Posterior cingulate gyrus (tissue), 11 donors: ENCODE measurements at regions not wholly inside any gene's neighbourhood (a gene's known extent, or its start where the extent isn't known, plus 50 kb on each side); places are given as distances from the start of the nearest gene placed in this dataset.

ENCODE experiments used
- DNase-seq, 10 donors: peaks; one replicate each; pipeline versions ENCODE4 v3.0.0 to v3.0.0-alpha.2; 2020 to 2021; ENCODE audit warnings: mixed read lengths in 3 of 10
- intact Hi-C: fragments of 100-400 bp; cut with DNase I; formaldehyde crosslinking; loops from one replicate; pipeline ENCODE4 v1.15.1; 2023

DNA sequence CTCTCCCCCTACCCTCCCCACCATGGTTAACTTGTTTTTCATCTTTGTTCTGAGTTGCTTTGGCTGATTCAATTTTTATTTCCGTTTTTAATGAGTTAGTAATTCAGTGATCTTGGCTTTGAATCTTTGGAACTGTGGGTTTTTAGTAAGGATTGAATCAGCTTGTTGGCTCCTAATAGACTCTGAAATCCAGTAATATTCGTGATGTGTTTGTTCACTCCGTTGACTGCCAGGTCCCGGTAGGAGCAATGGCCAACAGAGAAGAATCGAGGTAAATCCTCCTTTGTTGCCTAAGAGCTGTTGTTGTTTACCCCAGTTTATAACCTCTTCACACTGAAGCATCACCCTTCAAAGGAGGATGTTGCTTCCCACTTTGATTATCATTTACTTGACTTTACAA is 92.7 kb downstream of the PCSK1 start:
- intact Hi-C loops, result loop anchor here (10.0 kb wide), 1 partner anchor 364 kb away; no protein-coding TSS in a partner anchor
- no peak for DNase-seq

DNA sequence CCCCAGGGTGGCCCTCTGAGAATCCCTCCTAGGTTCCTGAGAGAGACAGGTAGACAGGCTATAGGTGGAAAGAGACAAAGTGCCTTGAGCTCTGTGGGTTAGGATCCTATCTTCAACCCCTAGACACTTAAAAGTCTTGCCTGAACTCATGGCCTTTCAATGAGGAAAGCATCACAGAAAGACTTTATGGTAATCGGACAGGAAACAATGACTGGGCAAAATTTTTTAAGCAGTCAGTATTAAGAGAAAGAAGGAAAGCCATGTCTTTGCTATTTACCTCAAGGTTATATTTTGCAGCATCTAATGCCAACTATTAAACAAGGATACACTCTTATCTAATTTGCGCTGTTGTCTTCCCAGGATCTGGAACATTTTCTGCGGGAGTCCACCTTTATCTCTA is 93.2 kb downstream of the PCSK1 start:
- DNase-seq, result no peak
- intact Hi-C loops, result loop anchor here (5.0 to 10.0 kb wide), 3 partner anchors 365 to 695 kb away; partner anchors contain the start of genes ELL2 and RFESD

DNA sequence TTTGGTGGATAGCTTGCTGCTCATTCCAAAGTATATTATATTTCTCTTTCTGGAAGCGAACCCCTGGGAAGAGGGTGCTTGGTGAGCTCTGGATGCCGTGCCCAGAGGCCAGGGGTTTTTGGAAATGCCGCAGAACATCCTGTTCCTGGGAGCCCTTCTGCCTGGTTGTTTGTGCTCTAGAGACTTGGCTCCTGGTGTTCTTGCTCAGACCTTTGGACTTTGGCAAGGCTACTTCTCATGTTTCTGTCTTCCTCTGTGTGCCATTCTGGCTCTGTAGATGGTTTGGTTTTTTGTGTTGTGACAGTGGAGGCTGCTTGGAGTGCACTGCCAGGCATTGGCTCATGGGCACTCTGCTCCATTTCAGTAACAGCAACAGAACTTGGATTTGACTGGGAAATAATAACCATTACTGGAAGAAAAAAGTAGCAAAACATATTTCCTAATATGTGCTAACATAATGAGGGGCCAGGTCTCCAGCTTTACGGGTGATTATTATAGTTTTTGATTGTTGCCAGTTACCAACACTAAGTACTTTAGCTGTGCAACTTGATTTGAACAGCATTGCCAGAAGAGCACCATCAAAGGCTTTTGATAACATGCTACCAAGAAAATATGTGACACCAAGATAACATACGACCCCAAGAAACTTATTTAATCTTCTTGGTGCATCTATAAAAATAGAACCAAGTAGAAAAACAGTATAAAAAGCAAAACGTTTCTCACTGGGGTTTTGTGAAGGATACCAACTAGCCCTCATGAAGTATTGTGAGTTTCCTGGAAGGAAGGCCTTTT is 94.2 kb downstream of the PCSK1 start:
- intact Hi-C loops, result loop anchor here (5.0 to 10.0 kb wide), 2 partner anchors 377 to 694 kb away; partner anchors contain the start of genes ELL2 and RFESD
- DNase-seq, result peak in 2 of 10 donors; percentile 47 to 77

DNA sequence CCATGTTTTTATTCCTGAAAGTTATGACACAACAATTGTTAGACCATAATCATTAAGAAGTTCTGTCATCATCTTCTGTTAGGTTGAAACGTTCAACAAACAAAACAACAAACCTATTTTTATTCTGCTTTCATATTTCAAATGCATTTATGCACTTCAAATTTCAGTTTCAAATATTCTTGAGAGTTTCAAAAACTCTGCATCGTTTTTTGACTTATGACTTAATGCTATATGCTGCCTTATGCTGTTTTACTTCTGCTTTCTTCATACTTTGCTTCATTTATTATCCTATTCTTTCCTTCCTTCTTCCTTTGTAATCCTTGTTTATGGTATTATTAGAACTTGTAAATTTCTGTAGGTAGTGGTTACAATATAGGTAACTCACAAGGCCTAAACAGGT is 95.0 kb downstream of the PCSK1 start:
- DNase-seq, result no peak
- intact Hi-C loops, result loop anchor here (5.0 to 10.0 kb wide), 2 partner anchors 376 to 693 kb away; partner anchors contain the start of genes ELL2 and RFESD

DNA sequence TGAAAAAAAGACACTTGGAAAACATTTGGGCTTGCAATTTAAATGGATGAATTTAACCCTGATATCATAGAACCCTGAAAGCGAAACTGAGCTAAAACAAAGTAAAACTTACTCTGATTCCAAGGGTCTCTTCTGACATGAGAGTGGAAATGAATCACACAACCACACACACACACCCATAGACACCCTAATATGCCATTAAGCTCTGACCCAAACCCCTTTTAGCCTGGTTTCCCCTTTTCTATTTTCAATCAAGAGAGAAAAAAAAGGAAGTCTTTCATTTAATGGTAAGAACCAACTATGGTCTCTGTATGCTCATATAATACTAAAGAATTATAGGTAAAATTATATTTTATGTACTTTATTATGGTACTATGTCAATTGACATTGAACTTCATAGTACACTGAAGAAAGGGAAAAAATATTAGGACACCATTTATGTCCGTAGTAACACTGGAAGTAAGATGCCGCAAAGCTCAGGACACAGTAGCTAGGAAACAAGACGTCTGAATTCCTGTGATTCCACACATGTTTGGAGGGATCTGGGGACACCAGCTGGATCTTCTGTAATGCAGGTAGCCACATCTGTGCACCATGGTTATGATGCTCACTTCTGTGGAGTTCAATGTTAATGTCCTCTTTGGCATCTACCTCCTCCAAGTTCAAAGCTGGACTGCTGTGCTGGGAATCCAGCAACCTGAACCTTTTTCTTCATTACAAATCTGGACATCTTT is 95.8 kb downstream of the PCSK1 start:
- intact Hi-C loops, result loop anchor here (5.0 to 10.0 kb wide), 2 partner anchors 375 to 692 kb away; partner anchors contain the start of genes ELL2 and RFESD
- no peak for DNase-seq

DNA sequence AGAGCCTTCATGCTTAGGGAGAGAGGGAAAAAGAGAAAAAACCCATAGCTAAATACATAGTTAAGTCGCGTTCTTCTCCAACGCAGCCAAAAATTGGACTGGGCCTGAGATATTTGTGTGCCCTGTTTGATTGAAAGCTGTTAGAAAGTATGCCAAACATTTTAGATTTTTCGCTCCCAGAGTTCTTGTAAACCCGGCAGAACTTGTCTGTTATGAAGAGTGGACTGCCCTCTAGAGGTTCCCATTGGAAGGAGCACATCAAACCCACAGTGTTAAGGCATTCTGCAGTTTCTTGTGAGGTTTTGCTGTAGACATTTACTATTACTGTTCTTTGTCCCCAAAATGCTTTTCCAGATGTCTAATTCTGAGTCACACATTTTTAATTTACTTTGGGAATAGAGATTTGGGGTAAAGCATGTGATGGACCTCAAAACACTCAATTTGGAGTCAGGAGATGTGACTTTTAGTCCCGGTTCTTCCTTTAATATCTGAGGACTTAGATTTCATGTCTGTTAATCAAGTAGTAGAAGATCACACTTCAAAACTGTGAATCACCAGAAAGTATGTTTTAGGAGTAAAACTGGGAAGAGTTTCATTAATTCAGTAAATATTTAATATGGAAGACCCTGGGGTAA is 96.6 kb downstream of the PCSK1 start:
- DNase-seq, result peak in 7 of 10 donors; percentile 15 to 86 (median 56)
- intact Hi-C loops, result loop anchor here (1.0 to 10.0 kb wide), 3 partner anchors 374 to 692 kb away; partner anchors contain the start of genes ELL2 and RFESD

DNA sequence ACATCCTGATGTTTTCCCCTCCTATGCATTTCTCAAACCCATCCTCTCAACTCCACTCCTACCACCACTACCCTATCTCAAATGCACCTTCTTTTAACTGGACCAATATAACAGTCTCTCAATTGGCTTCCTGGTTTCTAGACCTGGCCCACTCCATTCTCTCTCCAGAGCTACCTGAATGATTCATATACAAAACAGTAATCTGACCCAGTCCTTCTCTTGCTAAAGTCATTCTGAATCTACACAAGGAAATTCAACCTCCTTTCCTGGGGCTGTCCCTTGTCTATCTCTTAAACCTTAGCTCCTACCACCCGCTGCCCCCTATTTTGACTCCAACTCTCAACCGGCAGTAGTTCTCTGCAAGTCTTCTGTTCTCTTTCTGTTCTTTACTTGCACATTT is 97.2 kb downstream of the PCSK1 start:
- intact Hi-C loops, result loop anchor here (1.0 to 10.0 kb wide), 3 partner anchors 374 to 691 kb away; partner anchors contain the start of genes ELL2 and RFESD
- DNase-seq, result no peak

DNA sequence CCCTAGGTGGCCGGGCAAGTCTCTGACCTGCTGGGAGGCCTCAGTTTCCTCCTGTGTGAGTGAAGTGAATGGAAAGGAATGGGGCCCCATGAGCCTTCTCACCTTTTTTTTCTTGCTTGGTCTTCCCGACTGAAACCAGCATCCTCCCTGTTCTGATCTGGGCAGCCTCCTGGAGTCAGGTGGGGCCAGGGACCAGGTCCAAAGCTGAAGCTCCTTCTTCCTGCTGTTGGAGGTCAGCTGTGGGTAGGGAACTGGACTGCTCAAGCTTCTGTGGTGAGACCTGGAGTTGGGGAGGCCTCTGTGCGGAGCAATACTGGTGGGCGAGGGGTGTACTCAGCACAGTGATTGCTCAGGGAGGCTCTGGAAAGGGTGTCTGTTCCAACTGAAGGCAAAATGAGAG is 99.7 kb downstream of the PCSK1 start:
- intact Hi-C loops, result loop anchor here (10.0 kb wide), 1 partner anchor 689 kb away; the partner anchor contains the start of gene RFESD

DNA sequence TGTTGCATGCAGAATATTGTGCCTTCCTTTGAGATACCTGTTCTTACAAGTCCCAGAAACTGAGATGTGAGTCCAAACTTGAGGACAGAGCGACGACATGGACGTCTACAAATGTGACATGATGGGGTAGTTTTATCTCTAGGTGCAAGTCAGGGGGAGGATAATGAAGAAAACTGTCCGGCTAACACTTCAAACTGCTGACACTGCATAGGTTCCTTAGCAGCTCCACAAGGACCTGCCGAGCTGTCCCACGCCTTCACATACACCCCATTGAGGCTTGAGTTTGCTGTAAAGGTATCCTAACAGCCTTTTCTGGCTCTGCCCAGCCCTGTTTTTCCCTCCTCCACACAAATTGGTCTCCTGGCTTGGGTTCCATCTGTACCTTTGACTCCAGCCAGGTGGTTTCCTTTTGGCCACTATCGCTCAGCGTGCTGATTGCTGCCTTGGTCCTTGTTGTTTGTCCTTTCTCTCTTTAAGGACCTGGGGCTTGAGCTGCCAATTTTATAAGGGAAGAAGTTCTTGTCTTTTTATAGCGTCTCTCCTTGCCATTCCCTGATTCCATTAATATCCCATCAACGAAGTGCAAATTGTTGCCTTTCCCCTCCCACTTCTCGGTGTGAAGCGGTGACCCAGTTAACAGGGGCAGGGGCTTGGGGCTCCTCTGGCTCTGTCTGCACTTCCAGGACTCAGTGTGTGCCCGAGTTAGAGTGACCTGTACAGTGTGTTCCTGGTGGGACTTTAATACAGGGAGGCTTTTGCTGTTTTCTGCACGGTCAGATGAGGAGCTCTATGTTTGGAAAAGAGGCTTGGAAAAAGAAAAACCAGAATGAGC is 100.3 kb downstream of the PCSK1 start:
- intact Hi-C loops, result loop anchor here (10.0 kb wide), 1 partner anchor 688 kb away; the partner anchor contains the start of gene RFESD
- DNase-seq, result no peak

More for the DNA sequence above, 99.7 kb downstream of the PCSK1 start:
- DNase-seq, result peak in 2 of 10 donors; percentile 30 to 62

DNA sequence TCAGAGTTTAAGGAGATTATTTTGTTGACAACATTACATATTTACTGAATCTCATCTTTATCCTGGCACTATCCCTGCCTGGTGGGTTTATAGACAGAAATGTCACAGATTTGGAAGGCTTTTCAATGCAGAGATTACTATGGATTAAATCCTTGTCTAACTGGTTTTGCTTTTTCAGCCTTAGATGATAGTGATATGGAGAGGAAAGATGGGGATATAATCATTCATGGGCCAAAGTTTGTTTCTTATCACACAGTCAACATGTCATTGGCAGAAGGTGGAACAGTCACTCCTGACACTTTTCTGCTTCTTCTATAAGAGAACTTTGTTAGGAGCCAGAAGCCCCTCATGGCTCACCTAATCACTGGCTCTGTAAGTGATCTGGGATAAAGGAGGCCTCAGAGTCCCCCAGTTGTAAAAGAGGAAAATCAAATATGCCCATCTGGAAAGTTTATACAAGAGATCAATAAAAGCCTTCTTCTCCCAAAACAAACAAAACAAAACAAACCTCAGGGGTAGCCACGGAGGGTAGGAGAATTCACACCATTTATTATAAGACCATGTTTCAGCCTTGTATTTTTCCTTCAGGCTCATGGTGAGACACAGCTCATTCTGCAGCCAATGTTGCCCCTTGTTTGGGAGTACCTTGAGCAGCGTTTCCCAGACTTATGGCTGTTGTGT is 101.2 kb downstream of the PCSK1 start:
- DNase-seq, result no peak
- intact Hi-C loops, result loop anchor here (10.0 kb wide), 1 partner anchor 687 kb away; the partner anchor contains the start of gene RFESD

DNA sequence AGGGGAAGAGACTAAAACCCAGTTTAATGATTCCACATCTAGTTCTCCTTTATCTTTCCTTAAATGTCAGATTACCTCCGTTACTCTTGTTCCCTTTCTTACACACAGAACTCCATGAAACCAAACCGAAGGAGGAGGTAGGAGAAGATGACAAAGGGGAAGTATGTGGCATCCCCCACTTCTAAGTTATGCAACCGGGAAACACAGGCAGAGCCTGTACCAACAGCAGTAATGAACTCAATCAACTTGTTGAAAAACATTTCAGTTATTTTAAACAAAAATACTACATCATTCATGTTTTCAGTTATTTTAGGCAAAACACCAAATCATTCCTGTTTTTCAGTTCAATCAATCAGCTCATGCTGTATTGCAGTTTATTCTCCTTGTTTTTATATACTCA is 101.8 kb downstream of the PCSK1 start:
- intact Hi-C loops, result loop anchor here (10.0 kb wide), 1 partner anchor 686 kb away; the partner anchor contains the start of gene RFESD
- DNase-seq, result no peak

DNA sequence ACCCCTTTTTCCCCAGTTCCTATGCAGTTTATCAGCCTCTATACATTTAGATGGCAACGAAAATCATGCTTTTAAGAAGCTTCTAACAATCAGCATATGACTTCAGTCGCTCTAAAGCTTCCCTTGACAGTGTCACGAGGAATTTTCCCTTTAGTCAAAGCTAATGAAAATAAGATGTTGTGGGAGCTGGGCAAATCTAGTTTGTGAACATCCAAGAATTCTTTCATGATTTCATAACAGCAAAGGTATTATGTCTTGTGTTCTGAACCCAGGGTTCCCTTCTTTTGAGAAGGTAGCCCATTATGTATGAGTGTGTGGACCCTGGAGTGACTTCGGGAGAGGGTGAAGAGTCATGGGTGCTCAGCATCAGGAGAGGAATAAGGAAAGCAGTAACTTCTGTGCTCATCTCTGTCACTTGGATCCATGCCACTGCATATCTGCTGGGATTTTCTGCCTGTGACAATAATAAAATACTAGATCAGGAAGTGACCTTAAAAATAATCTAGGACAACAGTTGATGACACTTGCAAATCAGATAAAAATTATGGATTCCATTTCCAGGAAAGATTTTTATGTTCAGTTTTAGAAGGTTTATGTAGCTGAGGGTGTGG is 102.4 kb downstream of the PCSK1 start:
- DNase-seq, result no peak
- intact Hi-C loops, result loop anchor here (10.0 kb wide), 1 partner anchor 686 kb away; the partner anchor contains the start of gene RFESD

DNA sequence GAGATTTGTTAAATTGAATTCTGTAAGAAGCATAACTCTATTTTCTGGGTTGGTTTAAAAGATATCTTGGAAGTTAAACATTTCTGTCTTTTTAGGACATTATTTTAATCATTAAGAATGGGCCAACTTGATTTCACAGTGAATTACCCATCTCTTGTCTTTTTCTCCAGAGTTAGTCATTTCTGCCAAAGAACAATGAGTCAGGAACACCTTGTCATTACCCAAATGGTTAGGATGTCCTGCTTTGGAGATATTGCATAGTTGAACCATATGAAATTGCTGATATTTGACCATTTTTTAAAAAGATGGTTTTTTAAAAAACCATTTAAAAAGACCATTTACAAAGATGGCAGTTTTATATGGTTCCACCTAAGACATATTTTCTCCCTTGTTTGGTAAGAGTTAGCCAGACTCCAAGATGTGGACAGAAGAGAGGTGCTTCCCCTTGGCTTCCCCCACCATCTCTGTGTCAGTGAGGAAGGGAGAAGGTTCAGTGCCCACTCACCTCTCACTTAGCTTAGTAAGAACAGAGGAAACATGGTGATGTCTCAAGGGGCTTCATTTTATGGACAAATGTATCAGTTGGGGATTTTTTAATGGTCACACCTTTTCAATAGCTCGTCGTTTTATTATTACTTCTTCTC is 103.0 kb downstream of the PCSK1 start:
- intact Hi-C loops, result loop anchor here (10.0 kb wide), 1 partner anchor 685 kb away; the partner anchor contains the start of gene RFESD
- DNase-seq, result no peak

DNA sequence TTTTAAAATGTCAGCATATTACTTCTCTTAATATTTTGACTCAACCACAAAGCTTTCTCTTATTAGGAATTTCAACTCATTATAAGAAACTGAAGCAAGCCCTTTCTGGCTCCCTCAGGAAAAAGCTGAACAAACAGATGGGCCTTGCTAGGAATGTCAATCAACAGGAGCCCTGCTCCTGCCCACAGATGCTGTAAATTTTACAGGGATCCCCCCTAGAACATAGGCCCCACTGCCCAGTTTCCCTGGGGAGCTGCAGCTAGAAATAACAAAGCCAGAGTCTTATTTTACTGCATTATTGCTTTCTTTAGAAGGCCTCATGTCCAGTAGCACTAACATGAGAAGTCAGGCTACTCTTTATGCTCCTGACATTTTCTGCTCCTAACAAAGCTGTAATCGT is 103.8 kb downstream of the PCSK1 start:
- no peak for DNase-seq
- intact Hi-C loops, result no loop called here

DNA sequence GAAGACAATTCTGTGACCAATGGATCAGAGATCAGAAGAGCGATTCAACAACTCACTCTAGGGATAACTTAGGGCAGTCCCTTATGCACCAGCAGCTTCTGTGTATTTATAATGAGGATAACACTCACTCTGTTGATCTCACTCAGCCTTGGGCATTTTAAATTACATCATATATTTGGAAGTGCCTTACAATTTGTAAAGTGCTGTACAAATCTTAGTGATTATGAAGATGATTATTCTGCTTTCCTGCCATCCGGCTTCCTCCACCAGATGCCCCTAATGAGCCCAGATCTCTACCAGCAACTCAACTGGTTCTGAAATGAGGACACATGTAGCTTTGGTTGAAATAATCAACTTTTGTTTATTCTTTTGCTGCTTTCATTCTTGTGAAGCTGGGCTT is 105.3 kb downstream of the PCSK1 start:
- DNase-seq, result no peak
- intact Hi-C loops, result no loop called here

DNA sequence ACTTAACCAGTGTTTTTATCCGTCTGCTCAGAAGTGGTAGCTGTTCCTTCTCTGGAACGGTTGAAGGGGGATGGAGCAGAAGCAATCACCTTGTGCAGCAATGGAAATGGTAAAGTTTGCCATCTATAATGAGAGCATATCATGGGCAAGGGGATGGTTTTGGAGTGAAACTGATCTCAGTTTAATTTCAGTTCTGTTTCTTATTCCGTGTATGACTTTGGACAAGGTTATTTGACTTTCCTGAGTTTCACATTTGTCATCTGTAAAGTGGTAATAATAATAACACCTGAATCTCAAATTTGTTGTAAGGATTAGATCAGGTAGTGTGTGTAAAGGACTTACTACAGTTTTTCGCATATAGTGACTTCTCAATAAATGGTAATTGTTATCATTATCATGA is 106.1 kb downstream of the PCSK1 start:
- intact Hi-C loops, result no loop called here
- no peak for DNase-seq

DNA sequence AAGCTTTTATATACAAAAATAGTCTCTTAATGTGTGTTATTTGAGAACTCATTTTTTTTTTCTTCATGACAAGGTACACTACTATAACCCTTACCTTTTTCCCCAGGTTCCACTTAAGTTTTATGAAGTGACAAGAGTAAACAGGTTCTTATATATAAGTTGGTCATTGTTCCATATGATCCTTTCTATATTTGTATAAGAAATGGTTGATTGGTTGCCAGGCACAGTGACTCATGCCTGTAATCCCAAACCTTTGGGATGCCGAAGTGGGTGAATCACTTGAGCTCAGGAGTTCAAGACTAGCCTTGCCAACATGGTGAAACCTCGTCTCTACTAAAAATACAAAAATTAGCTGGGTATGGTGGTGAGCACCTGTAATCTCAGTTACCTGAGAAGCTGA is 108.3 kb downstream of the PCSK1 start:
- intact Hi-C loops, result no loop called here
- DNase-seq, result no peak

DNA sequence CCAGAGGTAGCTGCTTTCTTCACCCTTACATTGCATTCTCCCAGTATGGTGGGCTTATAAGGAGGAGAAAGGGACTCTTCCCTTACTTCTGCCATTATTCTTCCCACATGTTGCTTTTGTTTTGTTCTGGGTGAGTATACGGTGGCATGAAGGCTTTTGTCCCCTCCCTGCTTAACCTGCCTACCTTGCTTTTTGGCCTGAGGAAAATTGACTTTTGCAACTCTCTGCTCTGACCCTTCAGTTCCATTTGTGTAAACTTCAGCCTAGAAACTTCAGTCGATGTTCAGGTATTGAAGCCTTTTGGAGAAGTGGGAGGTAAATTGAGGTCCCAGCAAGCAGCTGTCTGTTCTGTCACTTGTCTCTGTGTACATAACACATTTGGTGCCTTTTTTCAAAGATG is 110.2 kb downstream of the PCSK1 start:
- no peak for DNase-seq

More for the DNA sequence above, 110.2 kb downstream of the PCSK1 start:
- intact Hi-C loops, result no loop called here
